ENCODE measurements at regions not wholly inside any gene's neighbourhood (a gene's known extent, or its start where the extent isn't known, plus 50 kb on each side); places are given as distances from the start of the nearest gene placed in this dataset.

GRCh38 chr6:144449911-144450597 lies 164.9 kb downstream of the UTRN start:
- TF ChIP-seq HNF4A (conservative IDR thresholded peaks at IDR 0.05) (no peak), CTCF (IDR thresholded peaks at IDR 0.05; ENCODE audit: low read depth, low read length, missing input control) (no peak), RXRA (IDR thresholded peaks at IDR 0.05) (no peak), FOXA2 (IDR thresholded peaks at IDR 0.05) (no peak), YY1 (IDR thresholded peaks at IDR 0.05) (no peak), ATF3 (IDR thresholded peaks at IDR 0.05) (no peak), REST (IDR thresholded peaks at IDR 0.05) (no peak), RAD21 (IDR thresholded peaks at IDR 0.05) (no peak), SP1 (IDR thresholded peaks at IDR 0.05) (no peak), MAX (IDR thresholded peaks at IDR 0.05) (no peak), TAF1 (conservative IDR thresholded peaks at IDR 0.05) (no peak), GABPA (IDR thresholded peaks at IDR 0.05 in 1 of 2, conservative IDR thresholded peaks at IDR 0.05 in 1 of 2) (no peak)

Data from liver (tissue), 3 donors.